ENCODE measurements at regions not wholly inside any gene's neighbourhood (a gene's known extent, or its start where the extent isn't known, plus 50 kb on each side); places are given as distances from the start of the nearest gene placed in this dataset.
A peak's percentile ranks its signal among the peaks of the same experiment; 100 is the strongest.
"Not testable (repeated sequence)": the region's sequence is repeated elsewhere in the genome, so short reads cannot be mapped to it uniquely, and the experiment has no call there.

DNA sequence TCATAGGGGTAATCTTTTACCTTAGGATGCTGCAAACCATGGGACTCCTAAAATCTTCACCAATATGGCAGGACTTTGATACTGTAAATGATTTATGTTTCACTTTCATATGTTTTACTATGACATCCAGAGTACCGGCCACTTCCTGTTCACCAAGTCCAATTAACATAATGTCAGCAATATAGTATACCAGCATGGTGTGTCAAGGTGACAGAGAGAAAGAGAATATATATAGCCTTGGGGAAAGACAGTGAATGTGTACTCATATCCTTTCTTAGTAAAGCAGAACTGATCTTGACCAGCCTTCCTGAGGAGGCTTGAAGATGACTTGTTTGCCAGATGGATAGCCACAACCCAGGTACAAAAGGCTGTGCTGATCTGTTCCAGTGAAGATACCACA lies 127.9 kb downstream of the NRN1 start:
- peaks cover 2% of the 10 kb centered on the region for H3K36me3 Mint-ChIP-seq (ENCODE audit: insufficient read depth)
- peaks cover 5 to 8% of the 10 kb centered on the region in 2 donors for H3K4me1 Mint-ChIP-seq (ENCODE audit: low read depth in 2 of 2)
- DNase-seq (no peak), ATAC-seq (replicated peaks) (no peak)
- H3K27me3 Mint-ChIP-seq: no peaks in the 10 kb centered on the region
- no peak overlapping the region for H3K4me3 Mint-ChIP-seq
- no peak overlapping the region for H3K27ac Mint-ChIP-seq
- H3K9me3 Mint-ChIP-seq: no peaks in the 10 kb centered on the region

DNA sequence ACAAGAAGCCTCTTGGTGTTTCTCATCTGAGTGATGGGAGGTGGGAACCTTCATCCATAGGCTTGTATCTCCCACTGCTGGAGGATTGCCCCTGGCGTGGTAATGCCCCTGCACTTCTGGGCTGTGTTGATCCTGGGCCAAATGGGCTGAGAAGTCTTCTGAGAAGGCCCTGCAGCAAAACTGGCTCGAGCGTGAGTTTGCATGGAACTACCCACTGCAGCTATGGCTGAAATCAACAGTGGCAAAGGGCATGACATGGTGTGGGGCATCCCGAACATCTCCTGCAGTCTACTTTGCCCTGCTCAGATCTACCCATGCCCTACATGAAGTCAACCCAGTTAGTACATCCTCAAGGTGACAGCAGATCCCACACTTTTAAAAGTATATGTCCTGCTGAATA lies 130.6 kb downstream of the NRN1 start:
- H3K9me3 Mint-ChIP-seq: peaks cover 0 to 2% of the 10 kb centered on the region in 2 donors
- ATAC-seq (replicated peaks) (no peak), DNase-seq (no peak)
- peaks cover 8 to 9% of the 10 kb centered on the region in 2 donors for H3K4me1 Mint-ChIP-seq (ENCODE audit: low read depth in 2 of 2)
- peaks cover 2% of the 10 kb centered on the region for H3K36me3 Mint-ChIP-seq (ENCODE audit: insufficient read depth)
- no peak overlapping the region for H3K27ac Mint-ChIP-seq
- no peaks in the 10 kb centered on the region for H3K27me3 Mint-ChIP-seq
- H3K4me3 Mint-ChIP-seq: no peak overlapping the region

DNA sequence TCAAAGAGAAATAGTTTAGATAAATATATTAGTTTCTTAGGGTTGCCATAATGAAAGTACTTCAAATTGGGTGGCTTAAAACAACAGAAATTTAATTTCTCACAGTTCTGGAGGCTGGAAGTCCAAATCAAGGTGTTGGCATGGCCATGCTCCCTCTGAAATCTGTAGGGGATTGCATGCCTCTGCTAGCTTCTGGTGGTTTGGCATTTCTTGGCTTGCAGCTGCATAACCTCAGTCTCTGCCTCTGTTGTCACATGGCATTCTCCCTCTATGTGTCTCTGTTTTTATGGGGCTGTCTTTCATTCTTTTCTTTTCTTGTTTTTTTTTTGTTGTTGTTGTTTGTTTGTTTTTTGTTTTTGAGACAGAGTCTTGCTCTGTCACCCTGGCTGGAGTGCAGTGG lies 132.7 kb downstream of the NRN1 start:
- not testable (repeated sequence) for H3K9me3 Mint-ChIP-seq; H3K36me3 Mint-ChIP-seq (ENCODE audit: insufficient read depth); DNase-seq; H3K27ac Mint-ChIP-seq; ATAC-seq (replicated peaks); H3K27me3 Mint-ChIP-seq; H3K4me3 Mint-ChIP-seq
- H3K4me1 Mint-ChIP-seq (ENCODE audit: low read depth in 2 of 2): peaks cover 15 to 23% of the 10 kb centered on the region in 2 donors

DNA sequence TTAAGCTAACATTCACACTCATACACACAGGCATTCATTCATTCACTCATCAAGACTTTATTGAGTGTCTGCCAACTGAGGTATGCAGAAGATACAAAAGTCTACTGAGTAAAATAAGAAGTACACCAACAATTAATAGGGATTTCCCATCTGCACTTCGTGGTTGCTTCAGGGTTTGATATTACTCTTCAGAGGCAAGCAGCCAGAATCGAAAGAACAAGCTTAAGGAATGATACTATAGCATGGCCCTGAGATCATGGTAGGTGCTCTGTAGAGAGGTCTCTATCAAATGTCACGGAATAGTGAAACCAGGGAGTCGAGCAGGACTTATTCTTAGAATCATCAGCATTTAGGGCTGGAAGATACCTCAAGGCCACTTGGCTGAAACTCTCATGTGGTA lies 135.4 kb downstream of the NRN1 start:
- no peaks in the 10 kb centered on the region for H3K27me3 Mint-ChIP-seq
- DNase-seq (no peak), ATAC-seq (replicated peaks) (no peak)
- H3K27ac Mint-ChIP-seq: no peak overlapping the region
- H3K9me3 Mint-ChIP-seq: peaks cover 0 to 2% of the 10 kb centered on the region in 2 donors
- peaks cover 23 to 42% of the 10 kb centered on the region in 2 donors for H3K4me1 Mint-ChIP-seq (ENCODE audit: low read depth in 2 of 2)
- no peak overlapping the region for H3K4me3 Mint-ChIP-seq
- H3K36me3 Mint-ChIP-seq (ENCODE audit: insufficient read depth): peaks cover 3% of the 10 kb centered on the region

DNA sequence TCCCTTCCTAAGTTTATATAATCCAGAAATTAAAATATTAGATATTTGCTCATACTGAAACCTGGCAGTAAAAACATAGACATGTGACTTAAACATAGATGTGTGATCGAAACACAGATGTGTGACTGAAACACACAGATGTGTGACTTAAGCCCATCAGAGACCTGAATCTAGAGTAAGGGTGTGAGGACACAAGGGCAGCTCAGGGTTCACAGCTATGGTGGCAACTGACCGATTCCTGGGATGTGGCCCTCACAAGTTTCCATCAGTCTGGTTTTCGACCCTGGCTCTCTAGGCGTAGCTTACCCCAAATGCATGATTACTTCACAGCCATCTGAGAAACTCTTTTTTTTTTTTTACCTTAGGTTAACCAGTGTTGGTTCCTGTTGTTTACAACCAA lies 137.0 kb downstream of the NRN1 start:
- peaks cover 2 to 7% of the 10 kb centered on the region in 2 donors for H3K9me3 Mint-ChIP-seq
- H3K4me3 Mint-ChIP-seq: peak overlapping the region; percentile 49 to 52
- peaks cover 3% of the 10 kb centered on the region for H3K36me3 Mint-ChIP-seq (ENCODE audit: insufficient read depth)
- H3K27ac Mint-ChIP-seq: peak overlapping the region; percentile 73 to 99
- DNase-seq (no peak), ATAC-seq (replicated peaks) (peak; percentile 67)
- H3K27me3 Mint-ChIP-seq: no peaks in the 10 kb centered on the region
- H3K4me1 Mint-ChIP-seq (ENCODE audit: low read depth in 2 of 2): peaks cover 34 to 56% of the 10 kb centered on the region in 2 donors

DNA sequence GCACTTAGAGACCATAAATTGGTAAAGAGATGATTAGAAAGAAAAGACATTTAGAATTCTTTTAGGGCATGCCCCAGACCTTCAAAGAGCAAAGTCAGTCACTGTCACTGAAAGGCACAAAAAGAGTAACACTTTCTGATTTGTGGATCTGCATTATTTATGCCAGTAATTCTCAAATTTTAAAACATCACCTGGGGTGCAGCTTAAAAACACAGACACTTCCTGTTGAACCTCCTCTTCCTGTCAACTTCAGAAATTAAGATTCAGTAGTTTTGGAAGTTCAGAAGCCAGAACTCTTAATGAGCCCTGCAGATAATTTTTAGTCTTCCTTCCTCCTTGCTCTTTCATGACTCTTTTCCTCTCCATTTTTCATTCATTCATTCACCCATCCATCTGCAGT lies 137.5 kb downstream of the NRN1 start:
- H3K9me3 Mint-ChIP-seq: peaks cover 2 to 7% of the 10 kb centered on the region in 2 donors
- H3K27me3 Mint-ChIP-seq: no peaks in the 10 kb centered on the region
- H3K4me3 Mint-ChIP-seq: peak overlapping the region; percentile 49 to 52
- DNase-seq (no peak), ATAC-seq (replicated peaks) (peak; percentile 23)
- H3K36me3 Mint-ChIP-seq (ENCODE audit: insufficient read depth): peaks cover 3% of the 10 kb centered on the region
- peaks cover 34 to 56% of the 10 kb centered on the region in 2 donors for H3K4me1 Mint-ChIP-seq (ENCODE audit: low read depth in 2 of 2)
- H3K27ac Mint-ChIP-seq: peak overlapping the region; percentile 73 to 99

DNA sequence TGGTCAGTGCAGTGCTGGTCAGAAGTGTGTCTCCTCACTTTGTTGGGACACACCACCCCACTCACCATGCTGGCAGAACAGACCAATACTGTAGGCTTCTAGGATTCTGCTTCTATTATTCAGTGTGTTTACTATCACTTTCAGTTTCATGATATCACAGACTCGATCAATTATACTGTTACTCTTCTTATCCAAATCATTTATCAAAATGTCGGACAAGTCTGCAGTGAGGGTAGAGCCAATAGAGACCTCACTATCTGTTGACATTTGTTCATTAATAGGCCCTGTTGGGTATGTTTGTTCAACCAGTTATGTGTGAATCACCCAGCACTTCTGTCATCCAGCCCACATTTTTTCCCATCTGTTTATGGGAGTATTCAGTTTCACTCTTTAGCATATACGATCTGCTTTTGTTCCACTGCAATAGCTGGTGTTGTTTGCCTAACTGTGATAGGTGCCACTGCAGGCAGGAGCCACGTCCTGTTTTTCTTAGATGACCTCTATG lies 140.1 kb downstream of the NRN1 start:
- H3K4me1 Mint-ChIP-seq (ENCODE audit: low read depth in 2 of 2): peaks cover 34 to 52% of the 10 kb centered on the region in 2 donors
- peak; percentile 66 for ATAC-seq (replicated peaks)
- DNase-seq: no peak
- no peaks in the 10 kb centered on the region for H3K27me3 Mint-ChIP-seq
- H3K27ac Mint-ChIP-seq: peak overlapping the region; percentile 96 to 99
- peak overlapping the region; percentile 81 for H3K4me3 Mint-ChIP-seq
- peaks cover 3% of the 10 kb centered on the region for H3K36me3 Mint-ChIP-seq (ENCODE audit: insufficient read depth)
- H3K9me3 Mint-ChIP-seq: peaks cover 2 to 7% of the 10 kb centered on the region in 2 donors

DNA sequence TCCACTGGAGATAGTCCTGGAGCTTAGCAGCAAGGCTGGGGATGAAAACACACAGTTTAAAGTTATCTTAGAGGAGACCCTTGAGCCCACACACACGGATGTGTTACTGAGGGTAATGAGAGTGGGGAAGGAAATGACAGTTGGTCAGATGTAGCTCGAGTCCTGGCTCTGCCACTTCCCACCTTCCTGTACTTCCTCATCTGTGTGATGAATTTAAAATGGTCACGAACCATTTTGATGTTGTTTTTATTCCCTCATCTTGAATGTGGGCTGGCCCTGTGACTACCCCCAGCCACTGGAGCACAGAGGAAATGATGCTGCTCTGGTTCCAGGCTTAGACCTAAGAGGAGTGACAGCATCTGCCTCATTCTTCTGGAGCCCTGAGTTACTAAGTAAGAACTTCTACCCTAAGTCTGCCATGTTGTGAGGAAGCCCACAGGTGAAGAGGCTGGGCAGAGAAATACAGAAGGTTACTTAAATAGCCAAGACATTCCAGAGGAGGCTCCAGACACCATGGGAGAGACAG lies 141.2 kb downstream of the NRN1 start:
- H3K4me1 Mint-ChIP-seq (ENCODE audit: low read depth in 2 of 2): peaks cover 36 to 56% of the 10 kb centered on the region in 2 donors
- H3K9me3 Mint-ChIP-seq: peaks cover 0 to 7% of the 10 kb centered on the region in 2 donors
- no peaks in the 10 kb centered on the region for H3K27me3 Mint-ChIP-seq
- no peak for DNase-seq
- peaks cover 3% of the 10 kb centered on the region for H3K36me3 Mint-ChIP-seq (ENCODE audit: insufficient read depth)
- H3K4me3 Mint-ChIP-seq: peak overlapping the region; percentile 81
- peak overlapping the region; percentile 96 to 99 for H3K27ac Mint-ChIP-seq
- ATAC-seq (replicated peaks): peak; percentile 20

DNA sequence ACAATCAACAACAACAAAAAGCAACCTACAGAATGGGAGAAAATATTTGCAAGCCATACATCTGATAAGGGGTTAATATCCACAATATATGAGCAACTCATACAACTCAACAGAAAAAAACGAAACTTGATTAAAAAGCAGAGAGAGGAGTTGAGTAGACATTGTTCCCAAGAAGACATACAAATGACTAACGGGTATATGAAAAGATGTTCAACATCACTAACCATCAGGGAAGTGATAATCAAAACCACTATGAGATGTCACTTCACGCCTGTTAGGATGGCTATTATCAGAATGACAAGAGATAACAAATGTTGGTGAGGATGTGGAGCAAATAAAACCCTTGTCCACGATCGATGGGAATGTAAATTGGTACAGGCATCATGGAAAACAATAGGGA lies 145.9 kb downstream of the NRN1 start:
- Mint-ChIP-seq H3K27me3 (peaks cover 0 to 11% of the 10 kb centered on the region in 2 donors), H3K9me3 (peaks cover 0 to 7% of the 10 kb centered on the region in 2 donors)
- no peak for ATAC-seq (replicated peaks)

DNA sequence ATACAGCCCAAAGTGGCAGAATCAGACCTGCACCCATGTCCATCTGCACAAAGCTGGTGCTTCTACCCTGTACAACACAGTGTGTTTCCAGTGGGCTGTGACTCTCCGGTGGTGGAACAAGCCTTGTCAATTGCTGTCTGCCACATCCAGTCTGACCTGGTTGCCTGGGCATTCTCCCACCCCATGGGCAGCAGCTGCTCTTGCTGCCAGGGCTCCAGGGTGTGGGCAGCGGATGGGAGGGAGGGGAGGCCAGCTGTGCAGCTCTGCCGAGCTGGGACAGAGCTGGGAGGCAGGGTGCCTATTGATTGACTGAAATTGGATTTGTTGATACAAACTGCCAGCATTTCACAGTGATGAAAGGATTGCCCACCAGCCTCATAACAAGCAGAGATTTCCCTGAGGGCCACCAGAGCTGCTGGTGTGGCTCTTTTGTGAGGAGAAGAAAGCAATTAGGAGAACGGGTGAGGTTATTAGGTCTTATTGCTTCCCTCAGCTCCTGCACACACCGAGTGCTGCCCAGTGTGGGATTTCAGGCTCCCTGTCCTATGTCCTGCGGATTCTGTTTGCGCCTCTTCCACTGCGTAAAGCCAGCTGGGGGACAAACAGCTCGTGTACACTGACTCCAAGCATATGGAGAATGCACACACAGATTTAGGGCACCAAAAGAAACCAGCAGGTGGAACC lies 150.8 kb downstream of the NRN1 start:
- H3K27ac Mint-ChIP-seq: no peak overlapping the region
- H3K36me3 Mint-ChIP-seq (ENCODE audit: insufficient read depth): peaks cover 8% of the 10 kb centered on the region
- ATAC-seq (replicated peaks) (no peak), DNase-seq (no peak)
- H3K4me1 Mint-ChIP-seq (ENCODE audit: low read depth in 2 of 2): peaks cover 9% of the 10 kb centered on the region in 2 donors
- peaks cover 4 to 21% of the 10 kb centered on the region in 2 donors for H3K27me3 Mint-ChIP-seq
- H3K9me3 Mint-ChIP-seq: no peaks in the 10 kb centered on the region
- no peak overlapping the region for H3K4me3 Mint-ChIP-seq

More for the DNA sequence above, 145.9 kb downstream of the NRN1 start:
- Mint-ChIP-seq H3K4me3 (no peak overlapping the region), H3K36me3 (ENCODE audit: insufficient read depth) (no peaks in the 10 kb centered on the region), H3K27ac (no peak overlapping the region), H3K4me1 (ENCODE audit: low read depth in 2 of 2) (peaks cover 14 to 16% of the 10 kb centered on the region in 2 donors)
- no peak for DNase-seq

DNA sequence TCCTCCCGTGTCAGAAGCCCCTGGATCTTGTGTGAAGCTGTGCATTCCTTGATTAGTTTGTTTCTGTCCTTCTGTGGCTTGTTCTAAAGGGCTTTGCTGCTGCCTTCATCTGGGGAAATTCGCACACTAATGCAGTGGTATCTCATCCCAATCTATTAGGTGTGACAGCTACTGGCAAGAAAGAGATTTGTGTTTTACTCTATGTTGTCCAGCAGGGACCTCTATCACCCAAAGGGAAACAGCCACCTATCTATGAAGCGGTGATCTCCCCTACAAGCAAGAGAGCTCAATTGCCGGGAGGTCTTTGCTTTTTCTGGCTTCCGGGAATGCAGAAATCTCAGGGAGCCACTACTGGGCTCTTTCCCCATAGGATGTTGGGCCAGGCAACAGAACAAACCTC lies 151.8 kb downstream of the NRN1 start:
- Mint-ChIP-seq H3K9me3 (no peaks in the 10 kb centered on the region), H3K27me3 (peaks cover 10 to 29% of the 10 kb centered on the region in 2 donors), H3K36me3 (ENCODE audit: insufficient read depth) (peaks cover 8% of the 10 kb centered on the region), H3K27ac (no peak overlapping the region), H3K4me3 (no peak overlapping the region), H3K4me1 (ENCODE audit: low read depth in 2 of 2) (peaks cover 4 to 5% of the 10 kb centered on the region in 2 donors)
- ATAC-seq (replicated peaks) (no peak), DNase-seq (no peak)

DNA sequence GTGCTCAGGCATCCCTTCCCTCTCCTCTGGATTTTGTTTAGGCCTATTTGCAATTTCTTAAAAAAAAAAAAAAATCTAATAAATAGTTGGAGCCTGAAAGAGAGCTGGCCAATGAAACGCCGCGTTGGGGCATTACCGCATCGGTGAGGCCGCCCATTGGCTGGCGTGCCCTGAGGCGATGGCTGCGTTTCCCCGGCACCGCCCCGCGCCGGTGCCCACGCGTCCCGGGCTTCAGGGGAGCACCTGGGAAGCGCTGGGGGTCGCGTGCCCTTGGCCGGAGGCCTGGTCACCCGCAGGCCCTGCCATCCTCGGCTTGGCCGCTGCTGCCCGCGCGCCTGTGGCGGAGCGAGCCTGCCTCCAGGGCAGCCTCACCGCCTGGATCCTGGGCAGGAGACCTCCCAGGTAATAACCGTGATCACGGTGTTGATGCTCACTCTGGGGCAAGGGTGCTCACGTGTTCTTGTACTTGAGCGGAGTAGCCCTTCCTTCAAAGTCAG lies 155.4 kb downstream of the NRN1 start:
- peak; percentile 43 to 49 (median 44) for DNase-seq
- Mint-ChIP-seq H3K27ac (peak overlapping the region in 1 of 2 donors; percentile 85), H3K27me3 (peaks cover 15 to 38% of the 10 kb centered on the region in 2 donors), H3K4me1 (ENCODE audit: low read depth in 2 of 2) (peaks cover 4 to 5% of the 10 kb centered on the region in 2 donors), H3K4me3 (peak overlapping the region; percentile 75 to 80), H3K9me3 (no peaks in the 10 kb centered on the region), H3K36me3 (ENCODE audit: insufficient read depth) (peaks cover 8% of the 10 kb centered on the region)
- peak; percentile 97 for ATAC-seq (replicated peaks)

DNA sequence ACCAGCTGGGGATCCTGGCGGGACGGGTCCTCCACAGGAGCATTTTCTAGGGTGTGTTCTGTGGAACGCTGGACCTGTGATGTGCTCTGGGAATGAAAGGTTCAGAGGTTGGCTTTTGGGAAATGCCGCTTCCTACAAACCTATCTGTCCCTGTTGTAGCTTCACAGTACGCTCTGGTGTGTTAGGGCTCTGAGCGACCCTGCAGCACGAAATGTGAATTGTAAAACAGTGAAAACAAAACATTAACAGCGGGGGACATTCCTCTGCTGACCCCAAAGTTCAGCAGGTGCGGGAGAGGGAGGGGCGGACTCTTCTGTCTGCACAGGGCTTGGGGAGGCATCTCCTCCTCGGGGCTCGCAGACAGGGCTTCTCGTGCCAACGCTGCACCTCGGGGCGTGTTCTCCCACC lies 155.9 kb downstream of the NRN1 start:
- peak; percentile 55 for ATAC-seq (replicated peaks)
- peak overlapping the region; percentile 69 to 75 for H3K4me3 Mint-ChIP-seq
- H3K27ac Mint-ChIP-seq: no peak overlapping the region
- H3K36me3 Mint-ChIP-seq (ENCODE audit: insufficient read depth): peaks cover 8% of the 10 kb centered on the region
- peaks cover 15 to 35% of the 10 kb centered on the region in 2 donors for H3K27me3 Mint-ChIP-seq
- H3K4me1 Mint-ChIP-seq (ENCODE audit: low read depth in 2 of 2): peaks cover 4 to 5% of the 10 kb centered on the region in 2 donors
- no peaks in the 10 kb centered on the region for H3K9me3 Mint-ChIP-seq
- DNase-seq: no peak

DNA sequence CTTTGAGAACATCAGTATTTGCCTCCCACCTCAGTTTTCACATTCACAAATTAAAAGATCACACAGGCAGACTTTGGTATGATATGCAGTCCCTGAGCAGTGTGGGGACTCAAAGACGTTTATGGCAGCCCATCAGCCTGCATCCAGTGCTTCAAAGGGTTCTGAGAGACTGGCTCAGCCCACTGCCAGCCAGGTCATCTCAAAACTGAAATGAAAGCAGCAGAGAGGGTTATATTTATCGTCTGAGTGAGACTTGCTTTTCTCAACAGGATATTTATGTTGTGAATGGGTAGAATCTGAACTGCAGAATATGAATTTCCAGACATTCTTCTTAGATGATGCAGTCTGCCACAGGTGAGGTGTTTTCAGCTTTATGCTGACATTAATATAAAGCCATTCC lies 159.8 kb downstream of the NRN1 start:
- DNase-seq: no peak
- peaks cover 6% of the 10 kb centered on the region for H3K36me3 Mint-ChIP-seq (ENCODE audit: insufficient read depth)
- H3K4me1 Mint-ChIP-seq (ENCODE audit: low read depth in 2 of 2): peaks cover 3 to 4% of the 10 kb centered on the region in 2 donors
- peaks cover 30 to 42% of the 10 kb centered on the region in 2 donors for H3K27me3 Mint-ChIP-seq
- H3K27ac Mint-ChIP-seq: no peak overlapping the region
- ATAC-seq (replicated peaks): no peak
- H3K9me3 Mint-ChIP-seq: peaks cover 0 to 2% of the 10 kb centered on the region in 2 donors
- no peak overlapping the region for H3K4me3 Mint-ChIP-seq
